Loucy (cell line): ENCODE measurements at regions not wholly inside any gene's neighbourhood (a gene's known extent, or its start where the extent isn't known, plus 50 kb on each side); places are given as distances from the start of the nearest gene placed in this dataset.

Experiments used
- H2AFZ ChIP-seq: fragments of 200-600 bp; sonication (generic); 2 replicates; pipeline ENCODE4 v1.6.0; 2016; ENCODE audit warnings: antibody characterized with exemption, mild to moderate bottlenecking, low read length, moderate library complexity
- H3F3A ChIP-seq: fragments of 200-600 bp; 2 replicates; pipeline ENCODE4 v1.6.0; 2016; ENCODE audit warnings: antibody characterized with exemption, low read depth, mild to moderate bottlenecking
- H3K27me3 ChIP-seq: fragments of 200-600 bp; sonication (generic); 2 replicates; pipeline ENCODE4 v1.6.1; 2014; ENCODE audit warnings: low read length, mild to moderate bottlenecking; ENCODE audit not compliant: insufficient read depth, poor library complexity, severe bottlenecking
- H3K36me3 ChIP-seq: fragments of 200-600 bp; sonication (generic); 2 replicates; pipeline ENCODE4 v1.6.1; 2016; ENCODE audit warnings: low read length; ENCODE audit not compliant: insufficient read depth
- H3K4me1 ChIP-seq: fragments of 200-600 bp; sonication (generic); 2 replicates; pipeline ENCODE4 v1.5.1; 2014; ENCODE audit warnings: low read length, mild to moderate bottlenecking; ENCODE audit not compliant: insufficient read depth, poor library complexity, severe bottlenecking
- H3K4me2 ChIP-seq: fragments of 200-600 bp; sonication (generic); 2 replicates; pipeline ENCODE4 v1.6.0; 2014; ENCODE audit warnings: antibody characterized with exemption, low read length, low read depth, mild to moderate bottlenecking; ENCODE audit not compliant: poor library complexity, severe bottlenecking
- H3K4me3 ChIP-seq: fragments of 200-600 bp; sonication (generic); 2 replicates; pipeline ENCODE4 v1.5.1; 2014; ENCODE audit warnings: low read length, mild to moderate bottlenecking, mixed read lengths; ENCODE audit not compliant: poor library complexity, severe bottlenecking
- H3K79me2 ChIP-seq: fragments of 200-600 bp; sonication (generic); 2 replicates; pipeline ENCODE4 v1.6.1; 2014; ENCODE audit warnings: low read length; ENCODE audit not compliant: insufficient read depth
- H3K9ac ChIP-seq: fragments of 200-600 bp; sonication (generic); 2 replicates; pipeline ENCODE4 v1.6.0; 2014; ENCODE audit warnings: mild to moderate bottlenecking, low read depth, low read length, moderate library complexity; ENCODE audit not compliant: poor library complexity, severe bottlenecking
- H3K9me2 ChIP-seq: fragments of 200-600 bp; sonication (generic); replicated peaks from 2 replicates; pipeline ENCODE4 v1.6.1; 2016; ENCODE audit warnings: low read depth, low read length, mixed read lengths
- H3K9me3 ChIP-seq: fragments of 200-600 bp; sonication (generic); 2 replicates; pipeline ENCODE4 v1.6.1; 2014; ENCODE audit warnings: mild to moderate bottlenecking, antibody characterized with exemption, low read length, low read depth; ENCODE audit not compliant: insufficient read depth
- H4K20me1 ChIP-seq: fragments of 200-600 bp; sonication (generic); 2 replicates; pipeline ENCODE4 v1.6.0; 2014; ENCODE audit warnings: antibody characterized with exemption, low read length, mild to moderate bottlenecking; ENCODE audit not compliant: insufficient read depth, poor library complexity, severe bottlenecking
- EZH2phosphoT487 ChIP-seq: fragments of 200-600 bp; IDR thresholded peaks from 2 replicates; pipeline ENCODE4 v1.6.1; 2018; ENCODE audit warnings: antibody characterized with exemption, mild to moderate bottlenecking, moderate library complexity, borderline replicate concordance
- TF ChIP-seq, protein P1 (sequence below): fragments of 200-600 bp; sonication (generic); conservative IDR thresholded peaks from 2 replicates; pipeline ENCODE4 v1.5.1; 2014; ENCODE audit warnings: mild to moderate bottlenecking, antibody characterized with exemption, low read length

DNA sequence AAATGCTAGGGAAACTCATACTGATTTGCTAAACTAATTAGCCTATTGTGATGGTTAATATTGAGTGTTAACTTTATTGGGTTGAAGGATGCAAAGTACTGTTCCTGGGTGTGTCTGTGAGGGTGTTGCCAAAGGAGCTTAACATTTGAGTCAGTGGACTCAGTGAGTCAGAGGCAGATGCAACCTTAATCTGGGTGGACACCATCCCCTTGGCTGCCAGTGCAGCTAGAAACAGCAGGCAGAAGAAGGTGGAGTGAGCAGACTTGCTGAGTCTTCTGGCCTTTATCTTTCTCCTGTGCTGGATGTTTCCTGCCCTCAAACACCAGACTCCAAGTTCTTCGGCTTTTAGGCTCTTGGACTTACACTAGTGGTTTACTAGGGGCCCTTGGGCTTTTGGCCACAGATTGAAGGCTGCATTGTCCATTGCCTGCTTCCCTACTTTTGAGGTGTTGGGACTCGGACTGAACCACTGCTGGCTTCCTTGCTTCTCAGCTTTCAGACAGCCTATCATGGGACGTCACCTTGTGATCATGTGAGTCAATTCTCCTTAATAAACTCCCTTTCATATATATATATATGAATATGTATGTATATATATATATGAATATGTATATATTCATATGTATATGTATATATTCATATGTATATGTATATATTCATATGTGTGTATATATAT lies 69.7 kb downstream of the RPRM start:
- no peak overlapping the region for H3K9ac ChIP-seq
- H3K79me2 ChIP-seq: no peaks in the 10 kb centered on the region
- H2AFZ ChIP-seq: no peak overlapping the region
- no peaks in the 10 kb centered on the region for H3K4me1 ChIP-seq
- H3K4me3 ChIP-seq: no peak overlapping the region
- H4K20me1 ChIP-seq: no peaks in the 10 kb centered on the region
- H3K4me2 ChIP-seq: no peak overlapping the region
- H3K36me3 ChIP-seq: no peaks in the 10 kb centered on the region
- H3K9me3 ChIP-seq: no peaks in the 10 kb centered on the region
- no peaks in the 10 kb centered on the region for H3F3A ChIP-seq
- TF ChIP-seq EZH2phosphoT487: no peak
- TF ChIP-seq, protein P1, sequence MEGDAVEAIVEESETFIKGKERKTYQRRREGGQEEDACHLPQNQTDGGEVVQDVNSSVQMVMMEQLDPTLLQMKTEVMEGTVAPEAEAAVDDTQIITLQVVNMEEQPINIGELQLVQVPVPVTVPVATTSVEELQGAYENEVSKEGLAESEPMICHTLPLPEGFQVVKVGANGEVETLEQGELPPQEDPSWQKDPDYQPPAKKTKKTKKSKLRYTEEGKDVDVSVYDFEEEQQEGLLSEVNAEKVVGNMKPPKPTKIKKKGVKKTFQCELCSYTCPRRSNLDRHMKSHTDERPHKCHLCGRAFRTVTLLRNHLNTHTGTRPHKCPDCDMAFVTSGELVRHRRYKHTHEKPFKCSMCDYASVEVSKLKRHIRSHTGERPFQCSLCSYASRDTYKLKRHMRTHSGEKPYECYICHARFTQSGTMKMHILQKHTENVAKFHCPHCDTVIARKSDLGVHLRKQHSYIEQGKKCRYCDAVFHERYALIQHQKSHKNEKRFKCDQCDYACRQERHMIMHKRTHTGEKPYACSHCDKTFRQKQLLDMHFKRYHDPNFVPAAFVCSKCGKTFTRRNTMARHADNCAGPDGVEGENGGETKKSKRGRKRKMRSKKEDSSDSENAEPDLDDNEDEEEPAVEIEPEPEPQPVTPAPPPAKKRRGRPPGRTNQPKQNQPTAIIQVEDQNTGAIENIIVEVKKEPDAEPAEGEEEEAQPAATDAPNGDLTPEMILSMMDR: no peak
- no peaks in the 10 kb centered on the region for H3K27me3 ChIP-seq
- H3K9me2 ChIP-seq: no peaks in the 10 kb centered on the region

DNA sequence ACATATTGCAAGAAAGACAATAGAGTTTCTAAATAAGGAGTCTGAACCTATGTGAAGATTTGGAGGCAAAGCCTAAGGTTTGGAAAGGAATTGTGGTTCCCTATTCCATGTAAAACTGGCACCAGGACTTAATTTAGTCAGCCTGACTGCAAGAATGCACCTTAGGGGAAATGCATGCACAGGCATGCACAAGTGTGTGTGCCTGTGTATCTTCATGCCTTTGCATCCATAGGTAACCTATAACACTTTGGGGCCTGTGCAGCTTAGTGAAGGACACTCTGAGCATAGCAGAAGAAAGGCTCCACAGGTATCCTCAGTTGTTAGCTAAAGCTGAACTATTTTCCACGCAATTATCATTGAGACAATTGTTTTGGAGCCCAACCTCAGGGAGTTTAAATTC lies 73.4 kb downstream of the RPRM start:
- no peak overlapping the region for H2AFZ ChIP-seq

DNA sequence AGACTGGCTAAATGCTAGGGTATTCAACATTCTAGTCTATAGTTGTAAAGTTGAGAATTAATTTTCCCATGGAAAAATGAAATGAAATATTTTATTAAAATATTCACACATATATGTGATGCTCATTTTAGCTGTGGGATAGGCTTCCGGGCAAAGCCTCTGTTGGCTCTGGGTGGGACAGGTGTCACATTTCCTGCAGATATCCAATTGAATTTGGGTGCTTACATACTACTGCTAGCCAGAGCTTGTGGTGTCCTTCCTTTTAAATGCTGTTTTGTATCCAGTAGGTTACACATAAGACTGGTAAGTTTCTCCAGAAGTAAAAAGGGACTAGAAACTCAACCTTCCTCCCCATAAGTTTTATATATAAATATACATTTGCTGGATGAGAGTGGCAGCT lies 73.8 kb downstream of the RPRM start:
- Histone ChIP-seq H3K9me2 (no peaks in the 10 kb centered on the region), H3K79me2 (no peaks in the 10 kb centered on the region), H3K27me3 (no peaks in the 10 kb centered on the region), H3K4me3 (no peak overlapping the region), H3K4me2 (no peak overlapping the region), H3K36me3 (no peaks in the 10 kb centered on the region), H3K9ac (no peak overlapping the region), H3F3A (no peaks in the 10 kb centered on the region), H3K4me1 (no peaks in the 10 kb centered on the region), H3K9me3 (no peaks in the 10 kb centered on the region), H4K20me1 (no peaks in the 10 kb centered on the region), H2AFZ (no peak overlapping the region)
- TF ChIP-seq EZH2phosphoT487: no peak
- TF ChIP-seq, protein P1: no peak

More for the DNA sequence above, 73.4 kb downstream of the RPRM start:
- H3K9me3 ChIP-seq: no peaks in the 10 kb centered on the region
- H3K4me3 ChIP-seq: no peak overlapping the region
- no peaks in the 10 kb centered on the region for H3K27me3 ChIP-seq
- TF ChIP-seq, protein P1: no peak
- H3K4me1 ChIP-seq: no peaks in the 10 kb centered on the region
- no peaks in the 10 kb centered on the region for H3K9me2 ChIP-seq
- H3K36me3 ChIP-seq: no peaks in the 10 kb centered on the region
- H3K79me2 ChIP-seq: no peaks in the 10 kb centered on the region
- H3K9ac ChIP-seq: no peak overlapping the region
- H4K20me1 ChIP-seq: no peaks in the 10 kb centered on the region
- no peaks in the 10 kb centered on the region for H3F3A ChIP-seq
- H3K4me2 ChIP-seq: no peak overlapping the region
